Peyer's patch (tissue), 4 donors: ENCODE measurements at regions not wholly inside any gene's neighbourhood (a gene's known extent, or its start where the extent isn't known, plus 50 kb on each side); places are given as distances from the start of the nearest gene placed in this dataset.

Experiments
- POLR2A ChIP-seq, 2 donors: fragments of 450-650 bp; IDR thresholded peaks; one replicate each; pipeline ENCODE4 v1.5.1; 2017; ENCODE audit warnings: antibody characterized with exemption in 2 of 2, mild to moderate bottlenecking in 2 of 2, moderate library complexity in 2 of 2
- TF ChIP-seq, protein P1 (sequence below), 6 experiments: fragments of 450-650 bp in 4 of 6; fragments of 200-600 bp in 2 of 6; sonication (generic) in 1 of 6; IDR thresholded peaks; one replicate each; pipeline ENCODE4 v1.5.1; 2017 to 2019; ENCODE audit warnings: antibody characterized with exemption in 6 of 6, mild to moderate bottlenecking in 3 of 6, moderate library complexity in 1 of 6

GRCh38 chr4:33616121-33616520 lies 2628.2 kb downstream of the ARAP2 start:
- no peak for TF ChIP-seq POLR2A (IDR thresholded peaks at IDR 0.05)
- TF ChIP-seq, protein P1, sequence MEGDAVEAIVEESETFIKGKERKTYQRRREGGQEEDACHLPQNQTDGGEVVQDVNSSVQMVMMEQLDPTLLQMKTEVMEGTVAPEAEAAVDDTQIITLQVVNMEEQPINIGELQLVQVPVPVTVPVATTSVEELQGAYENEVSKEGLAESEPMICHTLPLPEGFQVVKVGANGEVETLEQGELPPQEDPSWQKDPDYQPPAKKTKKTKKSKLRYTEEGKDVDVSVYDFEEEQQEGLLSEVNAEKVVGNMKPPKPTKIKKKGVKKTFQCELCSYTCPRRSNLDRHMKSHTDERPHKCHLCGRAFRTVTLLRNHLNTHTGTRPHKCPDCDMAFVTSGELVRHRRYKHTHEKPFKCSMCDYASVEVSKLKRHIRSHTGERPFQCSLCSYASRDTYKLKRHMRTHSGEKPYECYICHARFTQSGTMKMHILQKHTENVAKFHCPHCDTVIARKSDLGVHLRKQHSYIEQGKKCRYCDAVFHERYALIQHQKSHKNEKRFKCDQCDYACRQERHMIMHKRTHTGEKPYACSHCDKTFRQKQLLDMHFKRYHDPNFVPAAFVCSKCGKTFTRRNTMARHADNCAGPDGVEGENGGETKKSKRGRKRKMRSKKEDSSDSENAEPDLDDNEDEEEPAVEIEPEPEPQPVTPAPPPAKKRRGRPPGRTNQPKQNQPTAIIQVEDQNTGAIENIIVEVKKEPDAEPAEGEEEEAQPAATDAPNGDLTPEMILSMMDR (IDR thresholded peaks at IDR 0.05), result no peak
